ENCODE measurements at regions not wholly inside any gene's neighbourhood (a gene's known extent, or its start where the extent isn't known, plus 50 kb on each side); places are given as distances from the start of the nearest gene placed in this dataset.

DNA sequence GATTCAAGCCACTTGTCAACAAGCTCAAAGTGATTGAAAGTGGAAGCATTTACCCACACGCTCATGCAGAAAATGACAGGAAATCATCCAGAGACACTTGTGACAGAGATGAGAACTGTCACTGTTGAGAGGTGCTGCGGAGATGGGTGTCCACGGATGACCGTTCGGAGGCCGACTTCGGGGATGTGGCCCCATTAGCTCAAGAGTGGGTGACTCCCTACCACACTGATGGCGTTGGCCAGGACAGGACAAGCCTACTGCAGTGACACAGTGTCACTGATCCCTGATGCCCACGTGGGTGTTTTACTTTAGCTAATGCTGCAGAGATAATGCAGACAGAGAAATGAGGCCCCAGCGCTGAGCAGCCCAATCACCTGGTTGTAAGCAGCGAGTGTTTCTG, 81.5 kb upstream of the YWHAQ start:
- TF ChIP-seq POLR2A (IDR thresholded peaks at IDR 0.05; ENCODE audit: low read length) (no peak), GATA1 (IDR thresholded peaks at IDR 0.05; ENCODE audit: low read depth, low read length) (no peak)

All from erythroblast (primary cell).